Esophagus muscularis mucosa (tissue), 4 donors: ENCODE measurements at regions not wholly inside any gene's neighbourhood (a gene's known extent, or its start where the extent isn't known, plus 50 kb on each side); places are given as distances from the start of the nearest gene placed in this dataset.

Experiments used
- EP300 ChIP-seq: sonication (generic); formaldehyde crosslinking; IDR thresholded peaks from one replicate; pipeline ENCODE4 v1.6.1; 2017; ENCODE audit warnings: antibody characterized with exemption
- POLR2A ChIP-seq: fragments of 450-650 bp; IDR thresholded peaks from one replicate; pipeline ENCODE4 v1.6.1; 2017; ENCODE audit warnings: antibody characterized with exemption, moderate library complexity, mild to moderate bottlenecking, low read depth
- TF ChIP-seq, protein P1 (sequence below), 3 experiments: fragments of 200-600 bp in 2 of 3; fragments of 450-650 bp in 1 of 3; sonication (generic) in 2 of 3; IDR thresholded peaks; one replicate each; pipeline ENCODE4 v1.5.1; 2017 to 2019; ENCODE audit warnings: antibody characterized with exemption in 3 of 3, mild to moderate bottlenecking in 2 of 3, moderate library complexity in 1 of 3

DNA sequence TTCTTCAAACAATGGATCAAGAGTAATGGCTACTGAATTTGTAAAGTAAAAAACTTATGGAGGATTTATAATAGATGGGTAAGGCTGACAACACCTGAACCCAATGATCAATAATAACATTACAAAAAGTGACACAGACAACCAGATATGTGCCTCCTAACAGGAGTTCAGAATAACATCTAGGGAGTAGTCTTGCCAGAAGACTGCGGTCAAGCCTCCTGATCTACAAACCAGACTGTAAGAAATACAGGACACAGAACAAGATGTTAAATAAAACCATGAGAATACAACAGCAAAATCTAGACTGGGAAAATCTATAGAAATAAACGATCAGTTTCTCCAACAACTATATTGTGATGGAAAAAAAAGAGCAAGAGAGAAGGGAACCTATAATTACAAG lies 262.6 kb upstream of the TMTC1 start:
- TF ChIP-seq EP300, result no peak
- no peak for TF ChIP-seq POLR2A
- TF ChIP-seq, protein P1, sequence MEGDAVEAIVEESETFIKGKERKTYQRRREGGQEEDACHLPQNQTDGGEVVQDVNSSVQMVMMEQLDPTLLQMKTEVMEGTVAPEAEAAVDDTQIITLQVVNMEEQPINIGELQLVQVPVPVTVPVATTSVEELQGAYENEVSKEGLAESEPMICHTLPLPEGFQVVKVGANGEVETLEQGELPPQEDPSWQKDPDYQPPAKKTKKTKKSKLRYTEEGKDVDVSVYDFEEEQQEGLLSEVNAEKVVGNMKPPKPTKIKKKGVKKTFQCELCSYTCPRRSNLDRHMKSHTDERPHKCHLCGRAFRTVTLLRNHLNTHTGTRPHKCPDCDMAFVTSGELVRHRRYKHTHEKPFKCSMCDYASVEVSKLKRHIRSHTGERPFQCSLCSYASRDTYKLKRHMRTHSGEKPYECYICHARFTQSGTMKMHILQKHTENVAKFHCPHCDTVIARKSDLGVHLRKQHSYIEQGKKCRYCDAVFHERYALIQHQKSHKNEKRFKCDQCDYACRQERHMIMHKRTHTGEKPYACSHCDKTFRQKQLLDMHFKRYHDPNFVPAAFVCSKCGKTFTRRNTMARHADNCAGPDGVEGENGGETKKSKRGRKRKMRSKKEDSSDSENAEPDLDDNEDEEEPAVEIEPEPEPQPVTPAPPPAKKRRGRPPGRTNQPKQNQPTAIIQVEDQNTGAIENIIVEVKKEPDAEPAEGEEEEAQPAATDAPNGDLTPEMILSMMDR (IDR thresholded peaks at IDR 0.05), result no peak
